H1 (cell line): ENCODE measurements at regions not wholly inside any gene's neighbourhood (a gene's known extent, or its start where the extent isn't known, plus 50 kb on each side); places are given as distances from the start of the nearest gene placed in this dataset.

Experiments used
- CTCF ChIA-PET: fragments of 300-600 bp; sonication (Branson Sonifier 250); formaldehyde crosslinking; loops from one replicate; lab custom pipeline; 2021; ENCODE audit not compliant: partially characterized antibody; lab: Charles Lee
- POLR2A ChIA-PET: fragments of 300-600 bp; sonication (Branson Sonifier 250); formaldehyde crosslinking; loops from one replicate; lab custom pipeline; 2021; ENCODE audit warnings: inconsistent platforms; ENCODE audit not compliant: partially characterized antibody; lab: Charles Lee
- DNase-seq, 2 experiments: peaks; one replicate each; pipeline versions ENCODE4 v3.0.0 to v3.0.0-alpha.2; 2010 to 2022; ENCODE audit warnings: low spot score in 2 of 2, low read depth in 1 of 2, mixed read lengths in 1 of 2
- FAIRE-seq: peaks from 2 replicates; lab custom pipeline; 2011; peaks lifted over from hg19 to GRCh38; lab: Jason Lieb, UNC
- H2AFZ ChIP-seq: 2 replicates; pipeline ENCODE4 v1.8.1; 2012; ENCODE audit warnings: low read length, inconsistent platforms
- H2AK5ac ChIP-seq: 2 replicates; pipeline ENCODE4 v1.6.1; 2013; ENCODE audit warnings: low read depth, low read length
- H2BK120ac ChIP-seq: replicated peaks from 2 replicates; pipeline ENCODE3; 2013; ENCODE audit warnings: low read depth, low read length, inconsistent platforms
- H2BK12ac ChIP-seq: 2 replicates; pipeline ENCODE4 v1.6.1; 2013; ENCODE audit warnings: low read depth, low read length
- H2BK15ac ChIP-seq: 2 replicates; pipeline ENCODE4 v1.6.1; 2013; ENCODE audit warnings: low read length
- H2BK20ac ChIP-seq: 2 replicates; pipeline ENCODE4 v1.6.1; 2013; ENCODE audit warnings: low read length
- H2BK5ac ChIP-seq: 2 replicates; pipeline ENCODE4 v1.6.1; 2013; ENCODE audit warnings: low read depth, low read length
- H3K14ac ChIP-seq: 2 replicates; pipeline ENCODE4 v1.6.1; 2013; ENCODE audit warnings: inconsistent platforms; ENCODE audit not compliant: insufficient read length
- H3K18ac ChIP-seq: 2 replicates; pipeline ENCODE4 v1.6.1; 2013; ENCODE audit warnings: low read length; ENCODE audit errors: extremely low read depth
- H3K23ac ChIP-seq: 2 replicates; pipeline ENCODE4 v1.6.1; 2013; ENCODE audit warnings: inconsistent platforms; ENCODE audit not compliant: insufficient read length
- H3K23me2 ChIP-seq: 2 replicates; pipeline ENCODE4 v1.6.1; 2013; ENCODE audit warnings: low read depth, low read length
- H3K27ac ChIP-seq: 2 replicates; pipeline ENCODE4 v1.6.1; 2011; ENCODE audit warnings: low read depth, low read length, inconsistent platforms
- H3K27me3 ChIP-seq, 4 experiments: replicated peaks in 1 of 4; 1 replicate in 1 of 4; 2 replicates in 3 of 4; pipeline versions ENCODE4 v1.6.1 to v1.8.1; 2011 to 2013; ENCODE audit warnings: low read length in 3 of 4, mild to moderate bottlenecking in 3 of 4, inconsistent platforms in 2 of 4, mixed read lengths in 2 of 4, moderate library complexity in 1 of 4; ENCODE audit not compliant: control insufficient read depth in 3 of 4, insufficient read depth in 3 of 4; ENCODE audit errors: extremely low read depth in 1 of 4
- H3K36me3 ChIP-seq, 4 experiments: 2 replicates each; pipeline versions ENCODE4 v1.6.1 to v1.8.1; 2011 to 2013; ENCODE audit warnings: mild to moderate bottlenecking in 4 of 4, low read length in 3 of 4, moderate library complexity in 2 of 4, control low read depth in 1 of 4, inconsistent platforms in 1 of 4; ENCODE audit not compliant: insufficient read depth in 4 of 4, control insufficient read depth in 2 of 4
- H3K4ac ChIP-seq: replicated peaks from 2 replicates; pipeline ENCODE3; 2013; ENCODE audit warnings: low read length, low read depth, mixed read lengths, inconsistent platforms; ENCODE audit not compliant: insufficient read length
- H3K4me1 ChIP-seq, 4 experiments: replicated peaks in 1 of 4; 1 replicate in 1 of 4; 2 replicates in 3 of 4; pipeline versions ENCODE4 v1.6.1 to v1.8.1; 2011 to 2013; ENCODE audit warnings: low read length in 3 of 4, inconsistent platforms in 2 of 4, mixed read lengths in 1 of 4; ENCODE audit not compliant: insufficient read depth in 4 of 4, control insufficient read depth in 3 of 4
- H3K4me2 ChIP-seq, 2 experiments: 2 replicates each; pipeline versions ENCODE4 v1.6.1 to v1.8.1; 2011 to 2013; ENCODE audit warnings: low read depth in 2 of 2, low read length in 2 of 2, control low read depth in 1 of 2, inconsistent platforms in 1 of 2, mild to moderate bottlenecking in 1 of 2; ENCODE audit not compliant: insufficient read depth in 1 of 2
- H3K4me3 ChIP-seq, 4 experiments: fragments of 200-600, 300-600 bp in 1 of 4; sonication (generic), shearing (Covaris generic), sonication (Bioruptor Twin) in 1 of 4; 2 replicates each; pipeline versions ENCODE4 v1.5.1 to v1.8.1; 2011 to 2016; ENCODE audit warnings: low read length in 4 of 4, low read depth in 3 of 4, control low read depth in 2 of 4, inconsistent platforms in 2 of 4, mild to moderate bottlenecking in 2 of 4, mixed read lengths in 1 of 4, moderate library complexity in 1 of 4; ENCODE audit not compliant: insufficient read depth in 2 of 4; ENCODE audit errors: extremely low read depth in 1 of 4
- H3K56ac ChIP-seq: replicated peaks from 2 replicates; pipeline ENCODE3; 2013; ENCODE audit warnings: low read depth, mild to moderate bottlenecking, mixed read lengths, low read length, inconsistent platforms; ENCODE audit not compliant: insufficient read length
- H3K79me1 ChIP-seq: 2 replicates; pipeline ENCODE4 v1.6.1; 2013; ENCODE audit warnings: low read depth, low read length, control low read depth
- H3K79me2 ChIP-seq, 2 experiments: 2 replicates each; pipeline versions ENCODE4 v1.6.1 to v1.8.1; 2012 to 2013; ENCODE audit warnings: low read length in 2 of 2, mild to moderate bottlenecking in 2 of 2, inconsistent platforms in 1 of 2; ENCODE audit not compliant: insufficient read depth in 2 of 2, control insufficient read depth in 1 of 2
- H3K9ac ChIP-seq, 4 experiments: replicated peaks in 1 of 4; 1 replicate in 1 of 4; 2 replicates in 3 of 4; pipeline versions ENCODE4 v1.6.1 to v1.8.1; 2011 to 2013; ENCODE audit warnings: low read depth in 3 of 4, low read length in 3 of 4, control low read depth in 2 of 4, mild to moderate bottlenecking in 2 of 4, moderate library complexity in 2 of 4, inconsistent platforms in 1 of 4; ENCODE audit errors: extremely low read depth in 1 of 4
- H3K9me3 ChIP-seq, 2 experiments: 2 replicates each; pipeline versions ENCODE4 v1.6.1 to v1.8.1; 2012 to 2013; ENCODE audit warnings: mild to moderate bottlenecking in 2 of 2, moderate library complexity in 2 of 2, control low read depth in 1 of 2, inconsistent platforms in 1 of 2, low read depth in 1 of 2, low read length in 1 of 2, mixed read lengths in 1 of 2; ENCODE audit not compliant: insufficient read depth in 2 of 2
- H4K20me1 ChIP-seq, 2 experiments: replicated peaks in 1 of 2; 2 replicates each; pipeline versions ENCODE3 to v1.8.1; 2011 to 2013; ENCODE audit warnings: inconsistent platforms in 2 of 2, low read length in 2 of 2, mild to moderate bottlenecking in 1 of 2; ENCODE audit not compliant: insufficient read depth in 2 of 2, control insufficient read depth in 1 of 2
- H4K5ac ChIP-seq: 2 replicates; pipeline ENCODE4 v1.6.1; 2013; ENCODE audit warnings: low read length, low read depth, mixed read lengths, inconsistent platforms; ENCODE audit not compliant: insufficient read length
- H4K8ac ChIP-seq: 2 replicates; pipeline ENCODE4 v1.8.0; 2013; ENCODE audit warnings: mild to moderate bottlenecking, moderate library complexity, low read length, inconsistent platforms; ENCODE audit not compliant: insufficient read depth; ENCODE audit errors: extremely low read depth
- H4K91ac ChIP-seq: replicated peaks from 2 replicates; pipeline ENCODE3; 2013; ENCODE audit warnings: low read length, mixed read lengths, inconsistent platforms; ENCODE audit not compliant: insufficient read length
- HDAC2 ChIP-seq, 2 experiments: fragments of 300-600 bp in 1 of 2; sonication (generic) in 1 of 2; IDR thresholded peaks; 2 replicates each; pipeline ENCODE4 v1.6.1; 2011 to 2012; ENCODE audit warnings: low read depth in 2 of 2, low read length in 2 of 2, mild to moderate bottlenecking in 2 of 2, moderate library complexity in 2 of 2, borderline replicate concordance in 1 of 2, inconsistent platforms in 1 of 2
- MAX ChIP-seq: IDR thresholded peaks from 2 replicates; pipeline ENCODE4 v1.6.1; 2012; ENCODE audit warnings: inconsistent platforms
- NRF1 ChIP-seq: IDR thresholded peaks from 2 replicates; pipeline ENCODE4 v1.6.1; 2011; ENCODE audit warnings: mild to moderate bottlenecking, low read depth, low read length, improper control_type of control experiment
- POLR2A ChIP-seq, 2 experiments: IDR thresholded peaks; 1 replicate in 1 of 2; 2 replicates in 1 of 2; pipeline ENCODE4 v1.6.1; 2011; ENCODE audit warnings: low read depth in 2 of 2, low read length in 2 of 2, mild to moderate bottlenecking in 2 of 2; ENCODE audit errors: control extremely low read depth in 1 of 2
- POU5F1 ChIP-seq: IDR thresholded peaks from 2 replicates; pipeline ENCODE4 v1.6.1; 2011; ENCODE audit warnings: low read depth, mild to moderate bottlenecking, low read length, moderate library complexity
- TAF7 ChIP-seq: optimal IDR thresholded peaks from 2 replicates; pipeline ENCODE3; 2011; ENCODE audit warnings: low read depth, mild to moderate bottlenecking, inconsistent platforms, low read length, moderate library complexity, borderline replicate concordance
- WGBS, 2 experiments: shearing (Covaris generic) in 1 of 2; methylation state at CpG; one replicate each; pipeline versions ENCODE4 v1.1.6 to v1.1.7; 2013 to 2015; ENCODE audit warnings: low lambda C conversion rate in 2 of 2, mixed read lengths in 2 of 2, inconsistent platforms in 1 of 2, low coverage in 1 of 2, missing lambda C conversion rate in 1 of 2; ENCODE audit not compliant: insufficient replicate concordance in 2 of 2, insufficient coverage in 1 of 2, insufficient read length in 1 of 2; ENCODE audit errors: extremely low coverage in 1 of 2, missing lambda C conversion rate in 1 of 2; 5-methylcytosine and 5-hydroxymethylcytosine counted together

- H4K20me1 ChIP-seq = no peaks in the 10 kb centered on the region
- no peak overlapping the region for H2BK120ac ChIP-seq
- H3K4ac ChIP-seq = no peak overlapping the region
- no peaks in the 10 kb centered on the region for H3K36me3 ChIP-seq
- no peak overlapping the region for H3K14ac ChIP-seq
- H3K79me2 ChIP-seq = no peaks in the 10 kb centered on the region
- H3K4me1 ChIP-seq = no peaks in the 10 kb centered on the region
- no peak overlapping the region for H2AFZ ChIP-seq
- TF ChIP-seq TAF7 (no peak), HDAC2 (IDR thresholded peaks at IDR 0.05; ENCODE audit: borderline replicate concordance in 1 of 2, low read depth in 2 of 2, low read length in 2 of 2) (no peak), NRF1 (no peak), POU5F1 (no peak), POLR2A (IDR thresholded peaks at IDR 0.05; ENCODE audit: control extremely low read depth in 1 of 2, low read depth in 2 of 2, low read length in 2 of 2) (no peak), MAX (no peak)
- TF ChIP-seq, all 59 proteins: peak for 0
- H2BK12ac ChIP-seq = no peak overlapping the region
- H4K8ac ChIP-seq = no peak overlapping the region
- H3K9ac ChIP-seq = no peak overlapping the region
- no peak overlapping the region for H4K91ac ChIP-seq
- no peak overlapping the region for H2BK5ac ChIP-seq
- no peaks in the 10 kb centered on the region for H3K27me3 ChIP-seq
- POLR2A ChIA-PET = no interaction called here
- FAIRE-seq (no peak), DNase-seq (no peak)
- no peak overlapping the region; the same call in 1 of the 2 replicates for H3K18ac ChIP-seq
- no peak overlapping the region for H3K23ac ChIP-seq
- H3K56ac ChIP-seq = no peak overlapping the region
- CTCF ChIA-PET = interaction anchor here (0.7 to 1.6 kb wide), 5 partner anchors 8 to 147 kb away, joined by 3 to 5 read pairs (median 5); no protein-coding TSS in a partner anchor
- no peak overlapping the region for H3K27ac ChIP-seq
- no peaks in the 10 kb centered on the region for H3K23me2 ChIP-seq
- H2BK20ac ChIP-seq = no peak overlapping the region
- H2AK5ac ChIP-seq = no peak overlapping the region
- H2BK15ac ChIP-seq = no peak overlapping the region
- no peak overlapping the region for H3K4me3 ChIP-seq
- H3K4me2 ChIP-seq = no peak overlapping the region
- H3K79me1 ChIP-seq = no peaks in the 10 kb centered on the region
- 90% methylated on average over 2 of the region's 2 CpGs; no CpG with 5 or more reads in 1 of the 2 experiments for WGBS, 2 experiments
- H3K9me3 ChIP-seq = no peaks in the 10 kb centered on the region
- H4K5ac ChIP-seq = no peak overlapping the region
These were observed 156.8 kb upstream of the LRRC7 start for GRCh38 chr1:69410893-69411292.
